B cell (primary cell): ENCODE measurements at regions not wholly inside any gene's neighbourhood (a gene's known extent, or its start where the extent isn't known, plus 50 kb on each side); places are given as distances from the start of the nearest gene placed in this dataset.

Source experiments
- EZH2 ChIP-seq: IDR thresholded peaks from 2 replicates; pipeline ENCODE4 v1.6.1; 2012; ENCODE audit warnings: borderline replicate concordance, low read depth, mild to moderate bottlenecking, moderate library complexity, low read length; ENCODE audit not compliant: insufficient read depth, poor library complexity, severe bottlenecking
- TF ChIP-seq, protein P1 (sequence below): fragments of 200-600 bp; IDR thresholded peaks from one replicate; pipeline ENCODE4 v1.8.0; 2022; ENCODE audit warnings: antibody characterized with exemption, mild to moderate bottlenecking

- TF ChIP-seq, protein P1, sequence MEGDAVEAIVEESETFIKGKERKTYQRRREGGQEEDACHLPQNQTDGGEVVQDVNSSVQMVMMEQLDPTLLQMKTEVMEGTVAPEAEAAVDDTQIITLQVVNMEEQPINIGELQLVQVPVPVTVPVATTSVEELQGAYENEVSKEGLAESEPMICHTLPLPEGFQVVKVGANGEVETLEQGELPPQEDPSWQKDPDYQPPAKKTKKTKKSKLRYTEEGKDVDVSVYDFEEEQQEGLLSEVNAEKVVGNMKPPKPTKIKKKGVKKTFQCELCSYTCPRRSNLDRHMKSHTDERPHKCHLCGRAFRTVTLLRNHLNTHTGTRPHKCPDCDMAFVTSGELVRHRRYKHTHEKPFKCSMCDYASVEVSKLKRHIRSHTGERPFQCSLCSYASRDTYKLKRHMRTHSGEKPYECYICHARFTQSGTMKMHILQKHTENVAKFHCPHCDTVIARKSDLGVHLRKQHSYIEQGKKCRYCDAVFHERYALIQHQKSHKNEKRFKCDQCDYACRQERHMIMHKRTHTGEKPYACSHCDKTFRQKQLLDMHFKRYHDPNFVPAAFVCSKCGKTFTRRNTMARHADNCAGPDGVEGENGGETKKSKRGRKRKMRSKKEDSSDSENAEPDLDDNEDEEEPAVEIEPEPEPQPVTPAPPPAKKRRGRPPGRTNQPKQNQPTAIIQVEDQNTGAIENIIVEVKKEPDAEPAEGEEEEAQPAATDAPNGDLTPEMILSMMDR: no peak
- no peak for TF ChIP-seq EZH2
Measured at GRCh38 chr1:221998186-221998612, 256.3 kb upstream of the DUSP10 start.
